Right lobe of liver (tissue), 6 donors: ENCODE measurements at regions not wholly inside any gene's neighbourhood (a gene's known extent, or its start where the extent isn't known, plus 50 kb on each side); places are given as distances from the start of the nearest gene placed in this dataset.

Source experiments
- ATAC-seq, 4 donors: fragments of 200-7000 bp; cut with Tn5 transposase; one replicate each; pipeline ENCODE4 v1.9.1; 2020; ENCODE audit warnings: mild to moderate bottlenecking in 4 of 4, moderate library complexity in 4 of 4
- DNase-seq, 3 donors: peaks; one replicate each; pipeline ENCODE4 v3.0.0-alpha.2; 2020
- H3K27ac ChIP-seq, 3 donors: fragments of 200-600 bp; one replicate each; pipeline ENCODE4 v1.8.0; 2022
- H3K27me3 ChIP-seq, 2 donors: fragments of 200-600 bp; one replicate each; pipeline ENCODE4 v1.8.0; 2022
- H3K36me3 ChIP-seq, 4 donors: fragments of 200-600 bp; sonication (generic) in 1 of 4; one replicate each; pipeline versions ENCODE4 v1.5.1 to v1.8.0; 2017 to 2022; ENCODE audit warnings: control low read depth in 1 of 4
- H3K4me1 ChIP-seq, 4 donors: fragments of 200-600 bp; sonication (generic) in 1 of 4; one replicate each; pipeline versions ENCODE4 v1.5.1 to v1.8.0; 2017 to 2022; ENCODE audit warnings: control low read depth in 1 of 4
- H3K4me3 ChIP-seq, 3 donors: fragments of 200-600 bp; one replicate each; pipeline ENCODE4 v1.8.0; 2022
- H3K9me3 ChIP-seq, 4 donors: fragments of 200-600 bp; sonication (generic) in 1 of 4; one replicate each; pipeline versions ENCODE4 v1.5.1 to v1.8.0; 2017 to 2022; ENCODE audit warnings: control low read depth in 1 of 4
- CTCF ChIP-seq, 4 donors: fragments of 200-600 bp in 3 of 4; fragments of 450-650 bp in 1 of 4; IDR thresholded peaks; one replicate each; pipeline versions ENCODE4 v1.5.1 to v1.8.0; 2016 to 2022; ENCODE audit warnings: antibody characterized with exemption in 4 of 4, mild to moderate bottlenecking in 2 of 4
- POLR2A ChIP-seq: fragments of 450-650 bp; IDR thresholded peaks from one replicate; pipeline ENCODE4 v1.6.1; 2017; ENCODE audit warnings: antibody characterized with exemption, mild to moderate bottlenecking
- WGBS: methylation state at CpG from one replicate; pipeline ENCODE4 v1.1.6; 2018; ENCODE audit warnings: low coverage, low lambda C conversion rate; ENCODE audit not compliant: insufficient coverage; ENCODE audit errors: missing lambda C conversion rate; 5-methylcytosine and 5-hydroxymethylcytosine counted together
- intact Hi-C, 2 donors: fragments of 100-400 bp; cut with DNase I; formaldehyde crosslinking; loops; one replicate each; pipeline versions ENCODE4 v1.11.2 to v1.14.1; 2022
- donor health status: DM: no; HTN: yes; CAD: no.
- donor health status: DM: no; HTN: no; CAD: no.
- donor health status: DM: no; HTN: no; CAD: no.
- donor health status: DM: no; HTN: yes; CAD: no.
- donor health status: DM: no; HTN: yes; CAD: no.

- no peak for DNase-seq
- Histone ChIP-seq H3K9me3 (no peaks in the 10 kb centered on the region), H3K27ac (no peak overlapping the region), H3K4me3 (no peak overlapping the region), H3K4me1 (no peaks in the 10 kb centered on the region), H3K36me3 (no peaks in the 10 kb centered on the region), H3K27me3 (no peaks in the 10 kb centered on the region)
- no peak for TF ChIP-seq POLR2A
- no peak for TF ChIP-seq CTCF (IDR thresholded peaks at IDR 0.05)
- intact Hi-C loops = no loop called here
- WGBS = 52% methylated on average over 4 of the region's 4 CpGs
- no peak for ATAC-seq
These were observed 56.6 kb upstream of the SLC6A14 start for GRCh38 chrX:116379854-116380253.

DNA sequence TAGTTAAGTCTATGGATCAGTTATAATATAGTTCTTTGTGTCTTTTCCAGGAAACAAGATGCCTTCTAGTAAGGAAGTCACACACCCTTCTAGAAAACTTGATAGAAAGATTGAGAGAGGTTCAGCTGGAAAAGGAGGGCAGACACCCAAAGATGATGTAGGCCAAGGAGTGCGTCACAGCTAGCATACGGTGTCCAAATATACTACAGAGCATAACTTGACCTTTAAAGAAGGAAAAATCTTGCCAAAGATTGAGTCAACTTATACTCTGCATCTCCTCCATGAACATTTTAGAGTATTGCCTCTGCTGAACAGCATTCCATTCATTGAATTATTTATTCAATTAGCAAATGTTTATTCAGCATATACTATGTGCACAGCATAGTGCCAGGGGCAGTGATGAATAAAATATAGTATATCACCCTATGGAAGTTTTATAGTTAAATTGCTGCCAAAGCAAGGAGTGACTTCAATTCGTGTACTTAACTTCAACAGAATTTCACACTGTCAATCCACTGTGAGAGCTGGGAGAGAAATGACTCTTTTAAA is 51.9 kb upstream of the SLC6A14 start:
- no peaks in the 10 kb centered on the region for H3K9me3 ChIP-seq
- TF ChIP-seq CTCF (IDR thresholded peaks at IDR 0.05) (no peak), POLR2A (no peak)
- H3K27me3 ChIP-seq = no peaks in the 10 kb centered on the region
- no peak for DNase-seq
- H3K4me1 ChIP-seq = no peaks in the 10 kb centered on the region
- H3K27ac ChIP-seq = no peak overlapping the region
- no peak overlapping the region for H3K4me3 ChIP-seq
- H3K36me3 ChIP-seq = no peaks in the 10 kb centered on the region
- intact Hi-C loops = no loop called here
- ATAC-seq = no peak
- 41% methylated on average over 3 of the region's 3 CpGs for WGBS
